NCI-H748 treated with DMSO at 0.1 percent for 48 hours (cell line): ENCODE measurements at regions not wholly inside any gene's neighbourhood (a gene's known extent, or its start where the extent isn't known, plus 50 kb on each side); places are given as distances from the start of the nearest gene placed in this dataset.
"Not testable (repeated sequence)": the region's sequence is repeated elsewhere in the genome, so short reads cannot be mapped to it uniquely, and the experiment has no call there.

Source experiments
- DNase-seq: peaks from one replicate; lab custom pipeline; 2025; lab: John Stamatoyannopoulos, UW

GRCh38 chr10:30170814-30171213 lies 111.4 kb upstream of the JCAD start:
- DNase-seq, result no peak

DNA sequence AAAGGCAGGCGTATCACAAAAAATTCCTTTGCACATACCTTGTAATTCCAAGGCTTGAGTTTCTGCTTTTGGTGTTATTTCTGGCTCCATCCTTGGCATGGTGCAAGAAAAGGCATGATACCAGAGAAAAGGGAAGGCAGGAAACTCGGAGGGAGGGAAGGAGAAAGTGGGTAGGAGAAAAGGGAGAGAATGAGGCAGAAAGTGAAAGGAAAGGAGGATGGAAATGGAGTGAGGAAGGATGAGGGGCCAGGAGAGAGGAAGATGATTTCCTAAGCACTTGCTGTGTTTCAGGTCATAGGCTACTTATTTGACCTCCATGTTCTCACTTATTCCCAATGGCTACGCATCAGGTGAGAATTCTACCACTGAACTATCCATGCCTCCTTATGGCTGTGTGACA lies 110.8 kb upstream of the JCAD start:
- DNase-seq, result no peak

- no peak for DNase-seq
Measured at GRCh38 chr10:30169342-30169741, 110.0 kb upstream of the JCAD start.

DNA sequence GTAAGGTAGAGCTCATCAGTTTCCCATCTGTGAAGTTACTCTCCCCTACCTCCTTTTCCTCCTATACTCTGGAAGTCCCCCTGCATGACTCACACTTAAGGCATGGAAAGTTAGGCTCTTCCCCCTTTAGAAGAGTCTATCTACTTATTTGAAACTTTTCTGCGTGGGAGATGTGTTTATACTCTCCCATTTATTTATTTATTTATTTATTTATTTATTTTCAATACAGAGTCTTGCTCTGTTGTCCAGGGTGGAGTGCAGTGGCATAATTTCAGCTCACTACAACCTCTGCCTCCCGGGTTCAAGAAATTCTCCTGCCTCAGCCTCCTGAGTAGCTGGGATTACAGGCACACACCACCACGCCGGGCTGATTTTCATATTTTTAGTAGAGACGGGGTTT lies 107.5 kb upstream of the JCAD start:
- DNase-seq, result no peak

DNA sequence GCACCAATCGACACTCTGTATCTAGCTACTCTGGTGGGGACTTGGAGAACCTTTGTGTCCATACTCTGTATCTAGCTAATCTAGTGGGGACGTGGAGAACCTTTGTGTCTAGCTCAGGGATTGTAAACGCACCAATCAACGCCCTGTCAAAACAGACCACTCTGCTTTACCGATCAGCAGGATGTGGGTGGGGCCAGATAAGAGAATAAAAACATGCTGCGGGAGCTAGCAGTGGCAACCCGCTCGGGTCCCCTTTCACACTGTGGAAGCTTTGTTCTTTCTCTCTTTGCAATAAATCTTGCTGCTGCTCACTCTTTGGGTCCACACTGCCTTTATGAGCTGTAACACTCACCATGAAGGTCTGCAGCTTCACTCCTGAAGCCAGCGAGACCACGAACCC lies 104.0 kb upstream of the JCAD start:
- not testable (repeated sequence) for DNase-seq

- not testable (repeated sequence) for DNase-seq
Measured at GRCh38 chr10:30162796-30163195, 103.4 kb upstream of the JCAD start.

DNA sequence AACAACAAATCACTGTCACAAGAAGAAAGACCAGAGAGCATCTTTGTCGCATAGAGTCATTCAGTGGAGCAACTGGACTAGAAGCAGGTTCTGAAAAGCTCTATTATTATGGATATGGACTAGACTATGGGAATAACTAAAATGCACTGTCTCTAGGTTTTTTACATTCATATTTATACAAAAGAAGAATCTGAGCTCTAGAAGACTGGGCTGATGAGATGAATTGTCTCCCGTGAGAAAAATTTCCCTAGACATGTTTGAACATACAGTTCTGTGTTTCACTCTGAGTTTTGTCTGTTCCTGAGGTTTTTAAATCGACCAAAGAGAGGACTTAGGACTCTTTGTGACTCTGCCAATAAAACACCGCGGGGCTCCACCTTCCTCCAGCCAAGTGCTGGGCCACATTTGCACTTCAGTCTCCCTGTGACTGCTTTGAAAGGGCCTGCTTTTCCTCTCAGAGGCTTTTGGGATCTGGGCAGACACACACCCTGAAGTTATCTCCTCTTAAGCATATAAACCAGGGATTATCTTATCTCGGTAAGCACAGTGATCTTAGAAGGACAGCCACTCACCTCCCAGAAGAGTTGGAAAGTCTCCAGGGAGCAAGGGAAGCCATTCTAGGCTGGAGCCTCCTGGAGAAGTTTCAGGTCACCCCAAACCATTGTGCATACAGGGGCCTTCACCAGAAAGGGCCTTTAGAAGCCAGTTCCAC lies 101.0 kb upstream of the JCAD start:
- DNase-seq, result no peak

GRCh38 chr10:30159614-30160013 lies 100.2 kb upstream of the JCAD start:
- not testable (repeated sequence) for DNase-seq

- no peak for DNase-seq
Measured at GRCh38 chr10:30158325-30158960, 99.1 kb upstream of the JCAD start.

DNA sequence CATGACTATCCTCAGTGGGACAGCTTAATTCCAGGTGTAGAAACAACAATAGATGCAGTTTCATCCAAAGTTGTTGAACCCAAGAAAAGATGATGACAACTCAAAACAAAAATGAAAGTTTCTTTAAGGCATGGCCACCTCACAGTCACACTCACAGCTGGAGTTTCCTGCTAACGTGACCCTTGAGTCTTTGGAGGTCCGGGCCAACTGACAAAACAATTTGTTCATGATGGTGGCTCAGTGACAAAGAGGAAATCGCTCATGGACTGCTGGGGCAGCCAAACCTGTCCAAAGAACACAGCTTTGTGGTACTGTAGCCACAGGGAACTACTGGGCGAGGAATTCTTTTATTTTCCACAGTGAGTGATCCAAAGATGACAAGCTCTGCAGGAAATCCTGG lies 96.0 kb upstream of the JCAD start:
- no peak for DNase-seq

- no peak for DNase-seq
Measured at GRCh38 chr10:30154561-30154960, 95.2 kb upstream of the JCAD start.

DNA sequence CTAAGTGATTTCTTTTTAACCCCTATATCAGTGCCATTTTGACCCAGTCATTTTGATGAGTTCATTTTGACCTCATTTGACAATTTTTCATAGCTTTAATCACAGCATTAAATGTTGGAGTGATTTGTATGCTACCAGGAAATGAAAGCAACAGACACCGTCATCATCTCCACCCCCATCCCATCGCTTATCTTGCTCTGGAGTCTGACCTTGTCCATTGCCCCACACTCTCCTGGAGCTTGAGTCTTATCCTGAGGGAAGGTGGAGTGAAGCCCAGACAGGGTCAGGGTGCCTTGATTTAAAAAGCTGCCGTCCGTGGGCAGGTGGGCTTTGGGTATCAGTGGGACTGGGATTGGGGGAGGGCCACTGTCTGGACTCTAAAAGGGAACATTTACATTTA lies 94.7 kb upstream of the JCAD start:
- DNase-seq, result no peak

DNA sequence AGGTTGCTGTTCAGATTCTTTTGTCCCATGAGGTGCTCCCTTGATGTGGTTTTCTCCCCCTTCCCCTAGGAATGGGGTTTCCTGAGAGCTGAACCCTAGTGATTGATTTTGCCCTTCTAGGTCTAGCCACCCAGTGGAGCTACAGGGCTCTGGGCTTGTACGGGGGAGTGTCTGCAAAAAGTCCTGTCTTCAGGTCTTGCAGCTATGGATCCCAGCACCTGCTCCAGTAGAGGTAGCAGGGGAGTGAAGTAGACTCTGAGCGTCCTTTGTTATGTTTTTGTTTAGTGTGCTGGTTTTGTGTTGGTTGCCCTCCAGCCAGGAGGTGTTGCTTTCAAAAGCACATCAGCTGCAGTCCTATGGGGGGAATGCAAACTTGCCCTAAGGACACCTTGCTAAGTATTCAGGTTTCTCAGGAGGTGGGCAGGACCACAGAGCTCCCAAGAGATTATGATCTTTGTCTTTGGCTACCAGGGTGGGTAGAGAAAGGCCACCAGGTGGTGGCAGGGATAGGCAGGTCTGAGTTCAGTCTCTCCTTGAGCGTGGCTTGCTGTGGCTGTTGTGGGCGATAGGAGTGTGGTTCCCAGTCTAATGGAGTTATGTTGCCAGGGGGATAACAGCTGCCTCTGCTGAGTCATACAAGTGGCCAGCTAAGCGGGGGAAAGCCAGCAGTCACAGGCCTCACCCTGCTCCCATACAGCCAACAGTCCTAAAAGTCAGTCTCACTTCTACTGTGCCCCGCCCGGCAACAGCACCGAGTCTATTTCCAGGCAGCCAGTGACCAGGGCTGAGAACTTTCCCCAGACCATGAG lies 92.4 kb upstream of the JCAD start:
- DNase-seq, result no peak

GRCh38 chr10:30141423-30141822 lies 82.0 kb upstream of the JCAD start:
- no peak for DNase-seq

GRCh38 chr10:30134171-30134945 lies 75.0 kb upstream of the JCAD start:
- DNase-seq, result no peak

DNA sequence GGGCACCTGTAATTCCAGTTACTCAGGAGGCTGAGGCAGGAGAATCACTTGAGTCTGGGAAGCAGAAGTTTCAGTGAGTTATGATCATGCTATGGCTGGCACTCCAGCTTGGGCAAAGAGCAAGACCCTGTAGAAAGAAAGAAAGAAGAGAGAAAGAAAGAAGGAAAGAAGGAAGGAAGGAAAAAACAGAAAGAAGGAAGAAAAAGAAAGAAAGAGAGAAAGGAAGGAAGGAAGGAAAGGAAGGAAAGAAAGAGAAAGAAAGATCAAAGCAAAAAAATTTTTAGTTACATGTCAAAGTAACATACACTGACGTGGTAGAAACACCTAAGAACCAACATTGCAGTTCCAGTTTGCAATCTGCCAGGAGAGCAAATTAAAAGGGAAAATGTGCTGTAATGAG lies 73.8 kb upstream of the JCAD start:
- DNase-seq, result no peak

GRCh38 chr10:30131369-30131768 lies 72.0 kb upstream of the JCAD start:
- not testable (repeated sequence) for DNase-seq

DNA sequence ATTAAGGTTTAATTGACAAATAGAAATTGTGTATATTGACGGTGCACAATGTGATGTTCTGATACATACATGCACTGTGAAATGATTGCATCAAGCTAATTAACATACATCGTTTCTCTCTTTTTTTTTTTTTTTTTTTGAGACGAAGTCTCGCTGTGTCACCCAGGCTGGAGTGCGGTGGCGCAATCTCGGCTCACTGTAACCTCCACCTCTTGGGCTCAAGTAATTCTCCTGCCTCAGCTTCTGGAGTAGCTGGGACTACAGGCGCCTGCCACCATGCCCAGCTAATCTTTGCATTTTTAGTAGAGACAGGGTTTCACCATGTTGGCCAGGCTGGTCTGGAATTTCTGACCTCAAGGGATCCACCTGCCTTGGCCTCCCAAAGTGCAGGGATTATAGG lies 69.9 kb upstream of the JCAD start:
- not testable (repeated sequence) for DNase-seq

- DNase-seq, result no peak
Measured at GRCh38 chr10:30127120-30127541, 67.7 kb upstream of the JCAD start.

GRCh38 chr10:30125496-30125895 lies 66.1 kb upstream of the JCAD start:
- DNase-seq, result no peak

DNA sequence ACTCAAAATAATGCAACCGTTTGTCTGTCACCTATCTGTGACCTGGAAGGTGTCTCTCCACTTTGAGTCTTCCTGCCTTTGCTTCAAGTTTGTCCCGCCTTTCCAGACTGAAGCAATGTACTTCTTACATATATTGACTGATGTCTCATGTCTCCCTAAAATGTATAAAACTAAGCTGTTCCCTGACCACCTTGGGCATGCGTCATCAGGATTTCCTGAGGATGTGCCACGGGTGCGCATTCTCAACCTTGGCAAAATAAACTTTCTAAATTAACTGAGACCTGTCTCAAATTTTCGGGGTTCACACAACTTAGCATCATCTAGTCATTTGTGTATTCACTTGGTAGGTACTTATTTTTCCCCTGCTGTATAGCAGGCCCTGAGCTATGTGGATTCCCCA lies 65.3 kb upstream of the JCAD start:
- no peak for DNase-seq

DNA sequence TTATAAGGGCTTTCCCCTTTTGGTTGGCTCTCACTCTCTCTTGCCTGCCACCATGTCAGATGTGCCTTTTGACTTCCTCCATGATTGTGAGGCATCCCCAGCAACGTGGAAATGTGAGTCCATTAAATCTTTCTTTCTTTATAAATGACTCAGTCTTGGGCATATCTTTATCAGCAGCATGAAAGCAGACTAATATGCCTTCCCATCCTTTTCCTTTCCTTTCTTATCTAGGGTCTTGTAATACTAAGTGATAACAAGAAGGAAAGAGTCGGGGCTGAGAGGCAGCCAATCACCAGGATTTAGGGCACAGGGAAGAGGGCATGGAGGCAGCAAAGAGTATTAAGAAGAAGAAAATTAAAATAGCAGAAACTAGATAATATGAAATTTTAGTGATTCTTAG lies 62.0 kb upstream of the JCAD start:
- no peak for DNase-seq
